ENCODE measurements at regions not wholly inside any gene's neighbourhood (a gene's known extent, or its start where the extent isn't known, plus 50 kb on each side); places are given as distances from the start of the nearest gene placed in this dataset.

DNA sequence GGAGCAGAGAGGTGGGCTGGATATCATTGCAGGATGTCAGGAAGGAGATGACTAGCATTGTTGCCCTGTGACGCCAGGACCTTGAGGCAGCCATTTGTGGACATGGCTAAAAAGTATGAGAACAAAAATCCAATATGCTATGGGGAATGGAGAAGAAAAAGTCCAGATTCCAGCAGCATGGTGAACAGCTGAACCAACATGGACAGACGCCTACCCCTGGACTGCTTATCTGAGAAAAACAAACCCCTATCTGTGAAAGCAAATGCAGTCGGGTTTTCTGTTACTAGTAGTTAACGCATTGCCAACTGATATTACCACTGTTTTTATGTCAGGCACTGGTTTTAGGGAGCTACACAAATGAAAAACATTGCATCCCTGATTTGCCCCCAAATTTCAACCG lies 251.2 kb upstream of the RORA start:
- TF ChIP-seq POLR2AphosphoS5 (IDR thresholded peaks at IDR 0.05) (no peak), POLR2A (IDR thresholded peaks at IDR 0.05) (no peak), EP300 (IDR thresholded peaks at IDR 0.05) (no peak)
- TF ChIP-seq, protein P1, sequence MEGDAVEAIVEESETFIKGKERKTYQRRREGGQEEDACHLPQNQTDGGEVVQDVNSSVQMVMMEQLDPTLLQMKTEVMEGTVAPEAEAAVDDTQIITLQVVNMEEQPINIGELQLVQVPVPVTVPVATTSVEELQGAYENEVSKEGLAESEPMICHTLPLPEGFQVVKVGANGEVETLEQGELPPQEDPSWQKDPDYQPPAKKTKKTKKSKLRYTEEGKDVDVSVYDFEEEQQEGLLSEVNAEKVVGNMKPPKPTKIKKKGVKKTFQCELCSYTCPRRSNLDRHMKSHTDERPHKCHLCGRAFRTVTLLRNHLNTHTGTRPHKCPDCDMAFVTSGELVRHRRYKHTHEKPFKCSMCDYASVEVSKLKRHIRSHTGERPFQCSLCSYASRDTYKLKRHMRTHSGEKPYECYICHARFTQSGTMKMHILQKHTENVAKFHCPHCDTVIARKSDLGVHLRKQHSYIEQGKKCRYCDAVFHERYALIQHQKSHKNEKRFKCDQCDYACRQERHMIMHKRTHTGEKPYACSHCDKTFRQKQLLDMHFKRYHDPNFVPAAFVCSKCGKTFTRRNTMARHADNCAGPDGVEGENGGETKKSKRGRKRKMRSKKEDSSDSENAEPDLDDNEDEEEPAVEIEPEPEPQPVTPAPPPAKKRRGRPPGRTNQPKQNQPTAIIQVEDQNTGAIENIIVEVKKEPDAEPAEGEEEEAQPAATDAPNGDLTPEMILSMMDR (IDR thresholded peaks at IDR 0.05), result no peak
- Histone ChIP-seq H3K9me3 (no peaks in the 10 kb centered on the region), H3K36me3 (no peaks in the 10 kb centered on the region), H3K4me3 (no peak overlapping the region), H3K27me3 (no peaks in the 10 kb centered on the region), H3K27ac (no peak overlapping the region), H3K4me1 (no peaks in the 10 kb centered on the region)
- DNase-seq, result no peak
- intact Hi-C loops (cut with DNase I), result no loop called here
- WGBS, 2 donors, result 78 to 85% methylated on average over 5 of the region's 5 CpGs

DNA sequence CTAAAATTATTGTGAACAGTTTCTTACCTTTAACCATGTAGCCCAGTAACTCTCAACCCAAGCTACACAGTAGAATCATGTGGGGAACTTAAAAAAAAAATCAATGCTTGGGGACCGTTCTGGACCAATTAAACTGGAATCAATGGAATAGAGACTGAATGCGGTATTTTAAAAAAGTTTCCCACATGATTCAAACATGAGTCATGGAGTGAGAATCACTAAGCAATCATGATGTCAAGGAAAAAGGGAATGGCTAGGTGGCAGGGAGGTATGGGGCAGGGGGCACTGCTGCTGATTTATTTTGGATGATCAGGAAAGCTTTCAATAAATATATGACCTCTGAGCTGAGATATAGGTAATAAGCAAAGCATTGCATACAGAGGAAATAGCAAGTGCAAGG lies 250.5 kb upstream of the RORA start:
- 87 to 89% methylated on average over 2 of the region's 2 CpGs for WGBS, 2 donors
- Histone ChIP-seq H3K27ac (no peak overlapping the region), H3K9me3 (no peaks in the 10 kb centered on the region), H3K4me3 (no peak overlapping the region), H3K4me1 (no peaks in the 10 kb centered on the region), H3K27me3 (no peaks in the 10 kb centered on the region), H3K36me3 (no peaks in the 10 kb centered on the region)
- no peak for DNase-seq
- TF ChIP-seq, protein P1 (IDR thresholded peaks at IDR 0.05), result no peak
- no peak for TF ChIP-seq EP300 (IDR thresholded peaks at IDR 0.05)
- intact Hi-C loops (cut with DNase I), result no loop called here

DNA sequence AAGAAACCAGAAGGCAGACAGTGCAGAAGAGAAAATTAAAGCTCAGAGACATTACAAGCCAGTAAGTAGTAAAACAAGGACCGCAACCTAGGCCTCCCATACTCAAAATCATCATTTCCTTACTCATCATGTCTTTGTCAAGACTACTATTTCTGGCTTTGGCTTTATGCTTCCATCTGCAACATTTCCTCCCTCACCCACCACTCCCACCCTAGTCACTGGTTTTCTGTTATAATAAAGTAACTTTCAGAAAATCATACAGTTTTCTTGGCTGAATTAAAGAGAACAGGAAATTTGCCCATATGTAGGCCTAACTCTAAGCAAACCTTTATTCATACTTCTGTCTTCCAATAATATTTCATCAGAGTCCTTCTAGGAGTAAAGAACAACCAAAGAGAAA lies 247.6 kb upstream of the RORA start:
- intact Hi-C loops (cut with DNase I), result no loop called here
- Histone ChIP-seq H3K4me3 (no peak overlapping the region), H3K4me1 (no peaks in the 10 kb centered on the region), H3K27ac (no peak overlapping the region), H3K36me3 (no peaks in the 10 kb centered on the region), H3K9me3 (no peaks in the 10 kb centered on the region), H3K27me3 (no peaks in the 10 kb centered on the region)
- no peak for TF ChIP-seq POLR2AphosphoS5 (IDR thresholded peaks at IDR 0.05)
- TF ChIP-seq, protein P1 (IDR thresholded peaks at IDR 0.05), result no peak
- TF ChIP-seq EP300 (IDR thresholded peaks at IDR 0.05), result no peak
- TF ChIP-seq POLR2A (IDR thresholded peaks at IDR 0.05), result no peak
- DNase-seq, result no peak
- 92 to 94% methylated on average over 1 of the region's 1 CpG for WGBS, 2 donors

DNA sequence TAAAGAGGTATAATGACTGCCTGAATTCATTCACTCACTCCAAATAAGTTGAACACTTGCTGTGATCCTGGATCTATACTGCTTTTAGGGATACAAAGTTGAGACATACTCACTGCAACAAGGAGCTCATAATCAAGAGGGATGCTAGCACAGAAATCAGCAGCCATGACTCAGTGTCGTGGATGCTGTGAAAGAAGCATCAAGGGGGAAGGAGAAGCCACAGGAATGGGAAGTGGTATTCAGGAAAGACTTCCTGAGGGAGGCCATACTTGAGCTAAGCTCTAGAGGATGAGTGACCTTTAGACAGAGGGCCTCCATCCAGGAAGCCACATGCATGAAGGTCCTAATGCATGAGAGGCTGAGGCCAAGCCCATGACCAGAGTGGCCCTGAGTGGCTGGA lies 245.7 kb upstream of the RORA start:
- Histone ChIP-seq H3K9me3 (no peaks in the 10 kb centered on the region), H3K36me3 (no peaks in the 10 kb centered on the region), H3K4me3 (no peak overlapping the region), H3K27me3 (no peaks in the 10 kb centered on the region), H3K4me1 (no peaks in the 10 kb centered on the region), H3K27ac (no peak overlapping the region)
- intact Hi-C loops (cut with DNase I), result no loop called here
- DNase-seq, result no peak
- WGBS, 2 donors, result 68 to 74% methylated on average over 1 of the region's 1 CpG
- TF ChIP-seq POLR2A (IDR thresholded peaks at IDR 0.05) (no peak), POLR2AphosphoS5 (IDR thresholded peaks at IDR 0.05) (no peak), EP300 (IDR thresholded peaks at IDR 0.05) (no peak)
- TF ChIP-seq, protein P1 (IDR thresholded peaks at IDR 0.05), result no peak

DNA sequence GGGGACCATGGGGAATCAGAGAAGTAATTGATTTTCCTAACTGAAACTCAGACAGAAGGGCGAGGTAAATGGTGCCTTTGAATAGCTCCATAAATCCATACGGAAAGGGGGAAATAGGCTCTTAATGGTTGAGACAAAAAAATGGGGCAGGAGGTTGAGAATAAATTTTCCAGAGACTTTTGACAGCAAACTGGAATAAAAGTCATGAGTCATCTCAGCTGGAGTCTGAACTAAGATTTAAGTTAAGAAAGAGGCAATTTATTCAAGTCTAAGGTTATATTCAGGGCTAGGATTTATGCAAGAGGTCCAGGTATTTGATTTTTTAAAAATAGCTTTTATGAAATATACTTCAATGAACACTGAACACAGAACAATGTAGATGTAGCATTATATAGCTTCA lies 238.7 kb upstream of the RORA start:
- Histone ChIP-seq H3K27ac (no peak overlapping the region), H3K4me3 (no peak overlapping the region), H3K27me3 (no peaks in the 10 kb centered on the region), H3K36me3 (no peaks in the 10 kb centered on the region), H3K4me1 (no peaks in the 10 kb centered on the region), H3K9me3 (no peaks in the 10 kb centered on the region)
- no peak for DNase-seq
- TF ChIP-seq POLR2AphosphoS5 (IDR thresholded peaks at IDR 0.05), result no peak
- TF ChIP-seq POLR2A (IDR thresholded peaks at IDR 0.05), result no peak
- no peak for TF ChIP-seq EP300 (IDR thresholded peaks at IDR 0.05)
- intact Hi-C loops (cut with DNase I), result no loop called here
- 47 to 61% methylated on average over 2 of the region's 2 CpGs for WGBS, 2 donors
